Activated CD4-positive, alpha-beta T cell treated with anti-CD3 and anti-CD28 coated beads, Interleukin-2, amount 10 ng/mL, durations not matched to agents 24 days and 14 days (primary cell): ENCODE measurements at regions not wholly inside any gene's neighbourhood (a gene's known extent, or its start where the extent isn't known, plus 50 kb on each side); places are given as distances from the start of the nearest gene placed in this dataset.

Source experiments
- DNase-seq: peaks from one replicate; pipeline ENCODE4 v3.0.0; 2022
- H3K27ac Mint-ChIP-seq: one replicate; pipeline ENCODE4 v1.8.0; 2022; ENCODE audit warnings: mild to moderate bottlenecking, mixed read lengths
- H3K27me3 Mint-ChIP-seq: one replicate; pipeline ENCODE4 v1.8.0; 2022; ENCODE audit warnings: mixed read lengths
- H3K36me3 Mint-ChIP-seq: one replicate; pipeline ENCODE4 v1.8.0; 2022; ENCODE audit warnings: low read depth, mild to moderate bottlenecking, mixed read lengths
- H3K4me1 Mint-ChIP-seq: one replicate; pipeline ENCODE4 v1.8.0; 2021; ENCODE audit warnings: mixed read lengths
- H3K4me3 Mint-ChIP-seq: one replicate; pipeline ENCODE4 v1.8.0; 2022; ENCODE audit warnings: mild to moderate bottlenecking, moderate library complexity, mixed read lengths
- H3K9me3 Mint-ChIP-seq: one replicate; pipeline ENCODE4 v1.8.0; 2021; ENCODE audit warnings: mixed read lengths
- intact Hi-C: fragments of 100-400 bp; cut with micrococcal nuclease; formaldehyde crosslinking; loops from one replicate; pipeline ENCODE4 v1.15.1; 2023

- no peak for DNase-seq
- no peaks in the 10 kb centered on the region for H3K4me1 Mint-ChIP-seq
- H3K36me3 Mint-ChIP-seq, result no peaks in the 10 kb centered on the region
- H3K9me3 Mint-ChIP-seq, result no peaks in the 10 kb centered on the region
- H3K27ac Mint-ChIP-seq, result no peak overlapping the region
- H3K4me3 Mint-ChIP-seq, result no peak overlapping the region
- intact Hi-C loops, result no loop called here
- peaks cover 7% of the 10 kb centered on the region for H3K27me3 Mint-ChIP-seq
Observed at GRCh38 chr6:6376845-6377244, 56.4 kb upstream of the F13A1 start.

GRCh38 chr6:6377621-6378020, 57.2 kb upstream of the F13A1 start:
- intact Hi-C loops, result no loop called here
- Mint-ChIP-seq H3K4me3 (no peak overlapping the region), H3K4me1 (no peaks in the 10 kb centered on the region), H3K27me3 (peaks cover 7% of the 10 kb centered on the region), H3K9me3 (no peaks in the 10 kb centered on the region), H3K36me3 (no peaks in the 10 kb centered on the region), H3K27ac (no peak overlapping the region)
- no peak for DNase-seq

- no peak for DNase-seq
- no peaks in the 10 kb centered on the region for H3K9me3 Mint-ChIP-seq
- H3K27ac Mint-ChIP-seq, result no peak overlapping the region
- H3K4me3 Mint-ChIP-seq, result no peak overlapping the region
- no peaks in the 10 kb centered on the region for H3K27me3 Mint-ChIP-seq
- intact Hi-C loops, result no loop called here
- no peaks in the 10 kb centered on the region for H3K36me3 Mint-ChIP-seq
- no peaks in the 10 kb centered on the region for H3K4me1 Mint-ChIP-seq
Observed at GRCh38 chr6:6379573-6379972, 59.1 kb upstream of the F13A1 start.

- DNase-seq, result no peak
- no peaks in the 10 kb centered on the region for H3K36me3 Mint-ChIP-seq
- intact Hi-C loops, result no loop called here
- H3K27ac Mint-ChIP-seq, result no peak overlapping the region
- peaks cover 2% of the 10 kb centered on the region for H3K27me3 Mint-ChIP-seq
- H3K4me1 Mint-ChIP-seq, result no peaks in the 10 kb centered on the region
- H3K9me3 Mint-ChIP-seq, result no peaks in the 10 kb centered on the region
- H3K4me3 Mint-ChIP-seq, result no peak overlapping the region
Observed at GRCh38 chr6:6384520-6384919, 64.1 kb upstream of the F13A1 start.

- Mint-ChIP-seq H3K27ac (no peak overlapping the region), H3K9me3 (no peaks in the 10 kb centered on the region), H3K36me3 (no peaks in the 10 kb centered on the region), H3K4me3 (no peak overlapping the region), H3K27me3 (peaks cover 4% of the 10 kb centered on the region), H3K4me1 (no peaks in the 10 kb centered on the region)
- no peak for DNase-seq
- intact Hi-C loops, result no loop called here
Observed at GRCh38 chr6:6386010-6386409, 65.5 kb upstream of the F13A1 start.

GRCh38 chr6:6390849-6391602, 70.6 kb upstream of the F13A1 start:
- H3K9me3 Mint-ChIP-seq, result no peaks in the 10 kb centered on the region
- H3K27me3 Mint-ChIP-seq, result peaks cover 12% of the 10 kb centered on the region
- no peaks in the 10 kb centered on the region for H3K4me1 Mint-ChIP-seq
- no peaks in the 10 kb centered on the region for H3K36me3 Mint-ChIP-seq
- no peak for DNase-seq
- H3K4me3 Mint-ChIP-seq, result no peak overlapping the region
- H3K27ac Mint-ChIP-seq, result no peak overlapping the region
- intact Hi-C loops, result no loop called here

- no peaks in the 10 kb centered on the region for H3K4me1 Mint-ChIP-seq
- H3K27me3 Mint-ChIP-seq, result peaks cover 13% of the 10 kb centered on the region
- intact Hi-C loops, result no loop called here
- no peaks in the 10 kb centered on the region for H3K36me3 Mint-ChIP-seq
- DNase-seq, result no peak
- no peaks in the 10 kb centered on the region for H3K9me3 Mint-ChIP-seq
- H3K27ac Mint-ChIP-seq, result no peak overlapping the region
- H3K4me3 Mint-ChIP-seq, result no peak overlapping the region
Observed at GRCh38 chr6:6392214-6393068, 72.0 kb upstream of the F13A1 start.

- DNase-seq, result no peak
- peaks cover 13% of the 10 kb centered on the region for H3K27me3 Mint-ChIP-seq
- no peaks in the 10 kb centered on the region for H3K36me3 Mint-ChIP-seq
- H3K4me3 Mint-ChIP-seq, result no peak overlapping the region
- intact Hi-C loops, result no loop called here
- H3K4me1 Mint-ChIP-seq, result no peaks in the 10 kb centered on the region
- no peak overlapping the region for H3K27ac Mint-ChIP-seq
- no peaks in the 10 kb centered on the region for H3K9me3 Mint-ChIP-seq
Observed at GRCh38 chr6:6393069-6393529, 72.6 kb upstream of the F13A1 start.

GRCh38 chr6:6395581-6396197, 75.2 kb upstream of the F13A1 start:
- Mint-ChIP-seq H3K4me3 (no peak overlapping the region), H3K4me1 (no peaks in the 10 kb centered on the region), H3K9me3 (no peaks in the 10 kb centered on the region), H3K36me3 (no peaks in the 10 kb centered on the region), H3K27ac (no peak overlapping the region), H3K27me3 (peaks cover 10% of the 10 kb centered on the region)
- intact Hi-C loops, result no loop called here
- no peak for DNase-seq

GRCh38 chr6:6397842-6398241, 77.4 kb upstream of the F13A1 start:
- Mint-ChIP-seq H3K36me3 (no peaks in the 10 kb centered on the region), H3K9me3 (no peaks in the 10 kb centered on the region), H3K27me3 (peaks cover 14% of the 10 kb centered on the region), H3K27ac (no peak overlapping the region), H3K4me1 (no peaks in the 10 kb centered on the region), H3K4me3 (no peak overlapping the region)
- intact Hi-C loops, result no loop called here
- DNase-seq, result no peak

- Mint-ChIP-seq H3K27ac (no peak overlapping the region), H3K4me3 (no peak overlapping the region), H3K27me3 (peaks cover 11% of the 10 kb centered on the region), H3K4me1 (no peaks in the 10 kb centered on the region), H3K36me3 (no peaks in the 10 kb centered on the region), H3K9me3 (no peaks in the 10 kb centered on the region)
- no peak for DNase-seq
- intact Hi-C loops, result no loop called here
Observed at GRCh38 chr6:6399568-6399967, 79.1 kb upstream of the F13A1 start.

- peaks cover 7% of the 10 kb centered on the region for H3K27me3 Mint-ChIP-seq
- H3K4me3 Mint-ChIP-seq, result no peak overlapping the region
- no peaks in the 10 kb centered on the region for H3K9me3 Mint-ChIP-seq
- intact Hi-C loops, result no loop called here
- no peak overlapping the region for H3K27ac Mint-ChIP-seq
- H3K36me3 Mint-ChIP-seq, result no peaks in the 10 kb centered on the region
- H3K4me1 Mint-ChIP-seq, result no peaks in the 10 kb centered on the region
- no peak for DNase-seq
Observed at GRCh38 chr6:6401401-6401800, 80.9 kb upstream of the F13A1 start.

- intact Hi-C loops, result no loop called here
- Mint-ChIP-seq H3K9me3 (no peaks in the 10 kb centered on the region), H3K27me3 (peaks cover 7% of the 10 kb centered on the region), H3K36me3 (no peaks in the 10 kb centered on the region), H3K4me1 (no peaks in the 10 kb centered on the region), H3K27ac (no peak overlapping the region), H3K4me3 (no peak overlapping the region)
- no peak for DNase-seq
Observed at GRCh38 chr6:6402006-6402405, 81.5 kb upstream of the F13A1 start.

GRCh38 chr6:6402591-6402990, 82.1 kb upstream of the F13A1 start:
- intact Hi-C loops, result no loop called here
- Mint-ChIP-seq H3K9me3 (no peaks in the 10 kb centered on the region), H3K27ac (no peak overlapping the region), H3K27me3 (peaks cover 7% of the 10 kb centered on the region), H3K36me3 (no peaks in the 10 kb centered on the region), H3K4me3 (no peak overlapping the region), H3K4me1 (no peaks in the 10 kb centered on the region)
- no peak for DNase-seq
